Globus pallidus (tissue), 1 donor: ENCODE measurements at regions not wholly inside any gene's neighbourhood (a gene's known extent, or its start where the extent isn't known, plus 50 kb on each side); places are given as distances from the start of the nearest gene placed in this dataset.
"Not testable (repeated sequence)": the region's sequence is repeated elsewhere in the genome, so short reads cannot be mapped to it uniquely, and the experiment has no call there.

Experiments used
- DNase-seq: peaks from one replicate; pipeline ENCODE4 v3.0.0-alpha.2; 2015; ENCODE audit warnings: low spot score

DNA sequence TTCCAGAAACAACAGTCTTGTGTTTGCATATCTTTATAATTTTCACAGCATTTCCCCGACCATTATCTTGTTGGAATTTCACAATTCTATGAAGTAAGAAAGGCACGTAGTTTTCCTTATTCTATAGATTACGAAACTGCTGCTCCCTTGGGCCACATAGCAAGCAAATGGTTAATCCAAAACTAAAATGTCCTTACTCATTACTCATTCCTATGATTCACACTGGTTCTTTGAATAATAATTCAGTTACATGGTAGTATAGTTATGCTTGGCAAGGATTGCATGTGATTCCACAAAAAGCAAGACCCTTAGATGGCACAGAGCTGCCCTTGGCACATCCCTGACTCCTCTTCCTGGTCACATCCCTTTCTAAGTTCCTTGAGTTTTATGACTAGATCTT, 51.2 kb downstream of the OR13H1 start:
- DNase-seq: no peak

DNA sequence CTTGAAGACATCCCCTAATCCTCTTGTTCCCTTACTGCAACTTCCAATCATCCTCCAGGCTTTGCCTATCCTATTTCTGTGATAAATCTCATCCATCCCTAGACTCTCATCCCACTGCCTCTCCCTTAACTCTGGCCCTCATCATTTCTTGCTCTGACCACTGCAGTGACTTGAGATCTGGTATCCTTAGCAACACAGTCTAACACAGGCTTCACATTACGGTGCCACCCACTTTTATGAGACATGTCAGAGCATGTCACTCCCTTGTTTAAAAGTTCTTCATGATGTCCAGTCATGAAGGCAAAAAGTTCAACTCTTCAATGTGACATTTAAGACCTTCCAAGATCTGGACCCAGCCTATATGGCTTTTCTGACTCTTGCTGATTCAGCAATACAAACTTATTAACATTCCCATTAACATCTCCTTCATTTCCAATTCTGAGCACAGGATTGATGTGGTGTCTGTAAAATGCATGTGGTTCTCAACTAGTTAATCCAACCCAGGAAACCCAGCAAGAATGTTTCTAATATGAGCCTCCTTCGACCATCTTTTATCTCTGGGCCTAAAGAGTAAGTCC, 64.0 kb downstream of the OR13H1 start:
- DNase-seq: no peak

DNA sequence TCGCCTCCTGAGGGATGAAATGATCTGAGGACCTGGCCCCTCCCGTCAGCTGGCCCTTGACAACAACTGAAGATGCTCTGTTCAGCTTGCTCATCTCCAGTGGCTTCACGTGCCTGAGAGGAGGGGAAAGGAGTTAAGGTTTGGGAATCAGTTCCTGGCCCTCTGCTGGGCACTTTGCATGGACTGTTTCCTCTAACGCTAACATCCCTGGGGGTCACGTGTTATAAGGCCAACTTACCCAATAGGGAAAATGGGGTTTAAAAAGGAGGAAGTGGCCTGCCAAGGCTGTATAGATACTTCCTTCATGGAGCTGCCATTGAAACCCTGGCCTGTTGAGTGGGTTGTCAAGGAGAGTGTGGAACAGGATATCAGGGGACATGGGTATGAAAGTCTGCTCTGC, 65.6 kb downstream of the OR13H1 start:
- no peak for DNase-seq

DNA sequence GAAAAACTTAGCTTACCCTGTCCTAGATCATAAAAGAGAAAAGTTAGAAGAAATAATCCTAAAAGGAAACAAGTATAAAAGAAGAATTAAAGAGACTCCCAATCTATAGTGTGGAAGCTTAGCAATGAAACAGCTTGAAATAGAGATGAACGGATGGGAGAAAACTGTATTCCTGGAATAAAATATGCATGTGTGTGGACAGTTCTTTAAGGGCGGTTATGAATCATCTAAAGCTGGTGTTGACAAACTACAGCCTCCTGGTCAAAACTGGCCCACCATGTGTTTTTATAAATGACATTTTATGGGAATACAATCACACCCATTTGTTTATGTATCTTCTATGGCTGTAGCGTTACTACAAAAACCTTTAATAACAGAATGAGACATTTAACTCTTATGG, 69.4 kb downstream of the OR13H1 start:
- DNase-seq: no peak

DNA sequence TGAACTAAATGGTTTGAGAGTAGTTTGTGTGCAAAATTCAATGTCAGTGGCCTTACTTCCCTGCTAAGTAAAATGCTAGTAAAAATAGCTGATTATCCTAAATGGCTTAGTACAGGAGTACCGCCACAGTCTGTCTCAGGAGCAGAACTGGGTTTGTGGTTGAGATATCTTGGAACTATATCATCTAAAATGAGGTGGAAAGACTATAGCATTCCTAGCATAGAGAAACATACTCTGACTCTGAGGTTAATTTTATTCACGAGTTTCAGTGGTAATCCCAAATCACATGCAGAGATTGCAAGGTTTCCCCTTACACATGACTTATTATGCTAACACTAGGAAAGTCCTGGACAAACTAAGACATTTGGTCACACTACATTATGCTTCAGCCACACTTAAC, 70.4 kb downstream of the OR13H1 start:
- DNase-seq: no peak

DNA sequence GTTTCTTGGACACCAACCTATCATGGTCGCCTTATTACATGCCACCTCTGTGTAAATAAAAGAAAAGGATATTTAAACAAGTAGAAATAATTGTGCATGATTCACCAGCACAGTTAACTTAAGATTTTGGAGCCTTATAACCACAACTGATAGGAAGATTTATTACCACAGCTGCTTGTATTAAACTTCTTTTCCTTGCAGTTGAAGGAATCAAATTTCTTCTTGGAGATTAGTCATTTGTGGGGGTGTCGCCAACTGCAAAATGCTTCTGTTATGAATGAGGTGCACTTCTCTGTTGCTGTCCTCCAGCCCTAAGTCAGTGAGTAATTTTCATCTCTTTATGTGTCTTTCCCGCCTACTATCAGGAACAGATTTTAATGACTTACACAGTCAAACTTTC, 73.3 kb downstream of the OR13H1 start:
- DNase-seq: no peak

DNA sequence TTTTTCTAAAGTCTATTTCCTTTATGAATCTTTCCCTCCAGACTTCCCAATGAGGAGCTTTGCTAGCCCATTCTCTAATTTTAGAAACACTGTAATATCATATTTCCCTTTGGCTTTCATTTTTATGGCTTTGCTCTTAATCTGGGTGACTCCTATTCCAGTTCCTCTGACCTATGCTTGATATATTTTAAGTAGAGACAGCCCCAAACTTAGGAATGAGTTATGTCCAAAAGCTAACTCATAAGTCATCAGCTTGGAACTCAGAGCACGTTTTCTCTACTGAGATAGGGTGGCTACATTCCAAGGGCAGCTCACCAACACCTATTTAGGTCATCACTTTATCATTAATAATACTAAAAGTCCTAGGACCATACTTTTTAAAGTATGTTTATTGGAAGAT, 77.8 kb downstream of the OR13H1 start:
- DNase-seq: no peak

DNA sequence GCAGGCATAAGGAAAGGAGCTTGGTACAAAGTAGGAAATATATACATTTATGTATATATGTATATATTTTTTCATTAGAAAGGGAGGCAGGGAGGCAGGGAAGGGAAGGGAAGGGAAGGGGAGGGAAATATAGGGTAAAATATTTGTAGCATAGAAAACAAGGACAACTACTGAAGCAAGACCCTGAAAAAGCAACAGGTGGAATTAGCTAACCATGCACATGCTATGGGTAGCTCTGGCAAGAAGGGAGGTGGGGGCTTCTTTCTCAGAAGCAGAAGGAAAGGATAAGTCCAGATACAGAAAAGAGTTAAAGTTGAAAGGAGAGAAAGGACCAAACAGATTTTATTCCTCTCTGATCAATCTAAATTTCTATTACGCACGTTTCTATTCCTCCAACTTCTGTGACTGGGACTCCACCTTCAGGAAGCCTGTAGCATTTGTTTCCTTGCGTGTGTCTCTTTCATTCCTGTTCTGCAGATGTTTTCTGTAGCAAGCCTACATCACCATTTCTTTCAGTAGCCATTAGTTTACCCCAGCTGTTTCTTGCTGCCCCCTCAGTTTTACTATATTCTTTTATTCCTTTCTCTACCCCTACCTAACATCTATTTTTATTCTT, 82.9 kb downstream of the OR13H1 start:
- no peak for DNase-seq

DNA sequence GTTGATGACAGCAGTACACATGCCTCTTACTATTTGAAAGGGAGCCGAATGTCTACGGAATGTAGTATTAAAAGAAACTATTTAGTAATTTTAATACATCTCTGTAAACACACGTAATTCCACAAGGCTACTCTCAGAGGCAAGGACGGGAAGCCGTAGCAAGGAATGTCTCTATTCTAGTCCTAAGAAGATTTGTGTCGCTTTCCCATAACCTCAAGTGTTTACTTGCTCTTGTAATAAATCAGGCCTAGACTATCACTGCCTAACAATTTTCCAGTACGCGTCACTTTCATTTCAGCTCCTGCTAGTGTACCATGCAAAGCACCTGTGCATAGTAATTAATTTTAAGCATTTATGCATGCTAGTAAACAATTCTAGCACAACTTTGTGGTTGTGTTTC, 86.7 kb downstream of the OR13H1 start:
- no peak for DNase-seq

DNA sequence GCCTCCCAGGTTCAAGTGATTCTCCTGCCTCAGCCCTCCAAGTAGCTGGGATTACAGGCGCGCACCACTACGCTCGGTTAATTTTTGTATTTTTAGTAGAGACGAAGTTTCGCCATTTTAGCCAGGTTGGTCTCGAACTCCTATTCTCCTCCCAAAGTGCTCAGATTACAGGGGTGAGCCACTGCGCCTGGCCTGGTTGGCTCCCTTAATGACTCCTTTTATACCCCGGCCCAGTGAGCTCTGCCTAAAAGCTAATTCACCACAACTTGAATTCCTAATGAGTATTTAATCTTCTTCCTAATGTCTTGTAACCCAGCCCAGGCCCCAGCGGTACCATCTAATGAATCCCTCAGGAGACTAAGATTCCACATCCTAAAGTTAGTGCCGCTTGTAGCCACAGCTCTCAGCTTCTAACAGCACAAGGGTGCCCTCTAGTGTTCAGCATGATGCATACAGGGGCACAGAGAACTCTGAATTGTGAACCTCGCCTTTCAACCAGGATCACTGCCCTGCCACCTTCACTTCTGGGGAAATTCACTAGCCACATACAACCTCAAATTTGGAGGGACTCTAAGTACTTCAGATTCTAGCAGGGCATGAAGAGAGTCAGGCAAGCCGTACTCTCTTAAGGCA, 89.5 kb downstream of the OR13H1 start:
- DNase-seq: peak; percentile 27

DNA sequence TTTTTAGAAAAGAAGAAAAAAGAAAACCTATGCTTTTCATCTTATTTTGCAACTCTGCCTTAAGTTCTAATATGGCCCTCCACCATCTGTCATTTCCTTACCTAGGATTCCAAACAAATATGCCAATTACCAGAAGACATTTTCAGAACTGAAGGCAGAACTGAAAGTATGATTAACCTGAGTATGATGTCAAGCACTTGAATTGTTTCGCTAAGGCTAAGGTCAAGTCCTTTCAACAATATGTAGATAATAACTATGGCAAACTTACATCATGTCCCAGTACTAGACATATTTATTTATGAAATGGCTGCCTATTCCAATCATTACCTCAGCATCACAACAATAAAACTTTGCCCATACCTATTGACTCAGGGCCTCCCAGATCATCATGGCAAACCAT, 91.0 kb downstream of the OR13H1 start:
- no peak for DNase-seq

DNA sequence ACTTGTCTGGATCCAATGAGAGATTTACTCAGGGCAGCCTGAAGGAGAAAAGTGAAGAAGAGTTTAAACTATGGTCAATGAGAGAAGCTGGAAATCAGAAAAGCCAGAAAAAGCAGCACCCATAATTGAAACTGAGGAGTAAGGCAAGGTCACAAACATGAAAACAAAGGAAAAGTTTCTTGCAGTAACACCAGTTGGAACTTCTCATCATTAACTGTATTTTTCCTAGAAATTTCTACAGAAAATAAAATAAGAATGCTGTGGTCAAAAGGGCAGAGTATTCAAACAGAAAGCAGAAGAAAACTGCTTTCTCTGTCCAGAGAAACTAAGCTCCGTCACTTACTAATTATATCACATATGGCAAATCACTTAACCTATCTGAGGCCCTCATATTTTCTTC, 102.2 kb downstream of the OR13H1 start:
- DNase-seq: no peak

DNA sequence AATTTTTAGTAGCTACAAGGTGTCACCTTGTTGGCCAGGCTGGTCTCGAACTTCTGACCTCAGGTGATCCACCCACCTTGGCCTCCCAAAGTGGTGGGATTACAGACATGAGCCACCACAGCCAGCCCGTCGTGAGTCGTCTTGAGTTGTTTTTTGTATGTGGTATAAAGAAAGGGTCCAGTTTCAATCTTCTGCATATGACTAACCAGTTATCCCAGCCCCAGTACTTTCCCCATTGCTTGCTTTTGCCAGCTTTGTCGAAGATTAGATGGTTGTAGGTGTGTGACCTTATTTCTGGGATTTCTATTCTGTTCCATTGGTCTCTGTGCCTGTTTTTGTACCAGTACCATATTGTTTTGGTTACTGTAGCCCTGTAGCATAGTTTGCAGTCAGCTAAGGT, 105.9 kb downstream of the OR13H1 start:
- no peak for DNase-seq

DNA sequence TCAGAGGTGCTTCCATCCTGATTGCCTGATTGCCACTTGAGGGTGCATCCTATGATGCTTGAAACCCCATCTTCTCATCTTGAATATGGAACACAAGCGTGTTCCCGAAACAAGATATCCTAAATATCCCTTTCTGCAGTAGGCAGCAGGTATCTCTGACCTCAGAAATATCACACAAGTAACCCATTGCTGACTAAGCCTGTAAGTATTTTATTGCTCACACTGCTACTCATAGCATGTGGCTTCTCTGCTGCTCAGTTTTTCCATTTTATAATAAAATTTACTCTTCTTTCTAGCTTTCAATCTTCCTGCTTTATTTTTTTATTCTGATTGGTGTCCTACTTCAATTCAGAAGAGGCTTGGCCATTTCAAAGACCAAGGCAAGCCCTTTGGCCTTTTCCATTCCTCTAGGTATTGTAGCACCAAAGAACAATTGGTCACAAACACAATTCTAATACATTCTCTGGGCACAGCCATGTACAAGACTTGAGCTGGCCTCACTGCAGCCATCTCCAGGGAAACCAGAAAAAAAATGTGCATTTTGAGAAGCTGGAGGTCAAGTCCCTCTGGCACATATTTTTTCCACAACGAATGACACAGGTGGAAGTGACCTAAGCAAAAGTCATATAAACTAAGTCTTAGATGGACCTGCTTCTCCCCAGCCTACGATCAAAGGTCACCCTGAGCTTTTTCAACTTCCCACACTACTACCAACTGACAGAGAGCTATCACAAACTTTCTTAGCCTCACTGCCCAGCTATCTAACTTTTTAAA, 107.0 kb downstream of the OR13H1 start:
- no peak for DNase-seq

DNA sequence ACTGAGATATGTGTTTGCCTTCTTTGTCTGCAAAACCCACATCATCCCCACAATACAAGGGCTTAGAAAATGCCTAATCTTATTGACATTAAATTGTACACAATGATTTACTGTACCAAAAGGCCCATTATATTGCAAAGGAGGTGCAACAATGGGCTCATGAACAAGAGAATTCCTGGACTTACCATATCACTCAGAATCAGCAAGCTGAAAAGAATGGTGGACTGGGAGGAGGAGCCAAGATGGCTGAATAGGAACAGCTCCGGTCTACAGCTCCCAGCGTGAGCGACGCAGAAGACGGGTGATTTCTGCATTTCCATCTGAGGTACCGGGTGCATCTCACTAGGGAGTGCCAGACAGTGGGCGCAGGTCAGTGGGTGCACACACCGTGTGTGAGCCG, 119.9 kb downstream of the OR13H1 start:
- not testable (repeated sequence) for DNase-seq

DNA sequence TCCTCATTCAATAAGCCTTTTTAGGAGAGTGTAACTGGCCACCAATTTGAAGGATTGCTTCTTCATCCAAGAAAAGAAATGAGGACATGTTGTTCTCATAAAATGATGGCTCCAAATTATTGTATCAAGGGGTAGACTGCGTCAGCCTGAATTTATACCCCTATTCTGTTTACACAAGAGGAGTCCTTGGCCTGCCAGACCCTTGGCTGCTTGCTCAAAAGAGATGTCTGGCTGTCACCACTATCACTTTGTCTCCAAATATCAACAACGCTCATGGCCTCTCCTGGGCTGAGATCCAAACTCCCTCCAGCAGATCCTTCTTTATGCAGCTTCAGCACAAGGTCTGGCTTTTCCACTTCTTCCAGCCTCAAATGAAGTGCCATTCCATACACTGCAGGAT, 127.9 kb downstream of the OR13H1 start:
- no peak for DNase-seq

DNA sequence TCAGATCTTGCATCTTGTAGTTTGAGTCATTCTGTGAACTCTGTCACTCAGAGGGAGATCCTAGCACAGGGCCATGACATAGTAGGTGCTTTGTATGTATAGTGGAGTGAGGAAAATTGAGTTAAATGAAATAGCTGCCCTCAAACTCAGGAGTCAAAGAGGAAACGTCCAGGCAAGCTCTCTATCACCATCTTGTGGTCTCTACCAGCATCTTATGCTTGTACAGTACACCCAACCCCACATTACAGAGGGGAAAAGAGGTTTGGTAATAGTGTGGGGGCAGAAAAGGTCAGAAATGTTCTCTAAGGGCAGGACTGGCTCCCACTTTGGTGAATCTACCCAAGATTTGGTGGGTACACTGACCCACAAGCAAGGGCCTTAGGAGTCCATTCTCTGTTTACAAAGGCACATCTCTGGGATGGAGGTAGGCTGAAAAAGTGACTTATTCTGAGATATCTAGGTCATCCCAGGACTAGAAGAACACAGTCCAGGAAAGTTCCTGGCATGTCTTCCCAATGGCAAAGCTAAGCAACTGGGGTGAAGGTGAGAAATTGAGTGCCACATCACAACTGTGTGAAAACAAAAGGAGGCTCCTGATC, 131.8 kb downstream of the OR13H1 start:
- DNase-seq: no peak

DNA sequence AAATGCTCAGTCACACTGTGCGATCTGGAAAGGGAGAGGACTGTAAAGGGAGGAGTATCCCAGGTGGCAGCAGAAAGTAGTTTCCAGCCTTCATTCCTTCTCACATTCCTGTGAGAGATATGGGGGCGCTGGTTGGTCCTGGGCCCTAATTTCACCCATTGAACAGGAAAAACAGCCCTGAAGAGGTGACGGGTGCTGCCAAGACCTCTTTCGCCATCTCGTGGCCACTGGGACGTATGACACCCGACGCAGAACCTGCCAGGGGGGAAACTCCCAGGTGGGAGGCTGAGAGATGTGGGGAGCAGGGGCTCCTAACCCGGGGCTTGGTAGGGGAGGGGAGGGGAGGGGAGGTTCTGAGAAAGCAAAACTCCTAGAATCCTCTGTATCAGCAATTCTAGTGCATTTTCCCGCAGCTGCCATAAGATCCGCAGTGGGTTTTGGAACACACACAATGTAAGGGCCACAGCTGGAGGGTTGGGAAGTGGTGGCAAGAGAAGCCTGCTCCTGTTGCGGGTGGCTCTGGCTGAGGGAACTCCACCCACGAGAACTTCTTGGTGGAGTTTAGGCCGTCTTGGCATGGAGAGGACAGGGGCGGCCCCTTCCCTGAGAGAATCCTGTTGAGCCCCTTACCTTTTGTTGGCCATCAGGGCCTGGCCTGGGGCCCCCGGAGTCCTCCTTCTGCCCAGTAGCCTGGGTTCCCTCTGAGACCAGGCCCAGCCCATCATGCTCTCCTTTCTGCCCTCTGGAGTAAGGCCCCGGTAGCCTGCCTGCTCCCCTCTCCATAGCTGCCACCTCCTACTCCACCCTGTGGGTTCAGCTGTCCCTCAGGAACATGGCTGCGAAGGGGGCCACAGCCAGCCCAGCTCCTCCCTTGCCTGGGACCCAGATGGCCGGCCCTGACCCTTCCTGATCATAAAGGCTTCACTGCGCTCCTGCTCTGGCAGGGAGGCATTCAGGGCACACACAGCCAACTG, 134.1 kb downstream of the OR13H1 start:
- peak; percentile 4 for DNase-seq

DNA sequence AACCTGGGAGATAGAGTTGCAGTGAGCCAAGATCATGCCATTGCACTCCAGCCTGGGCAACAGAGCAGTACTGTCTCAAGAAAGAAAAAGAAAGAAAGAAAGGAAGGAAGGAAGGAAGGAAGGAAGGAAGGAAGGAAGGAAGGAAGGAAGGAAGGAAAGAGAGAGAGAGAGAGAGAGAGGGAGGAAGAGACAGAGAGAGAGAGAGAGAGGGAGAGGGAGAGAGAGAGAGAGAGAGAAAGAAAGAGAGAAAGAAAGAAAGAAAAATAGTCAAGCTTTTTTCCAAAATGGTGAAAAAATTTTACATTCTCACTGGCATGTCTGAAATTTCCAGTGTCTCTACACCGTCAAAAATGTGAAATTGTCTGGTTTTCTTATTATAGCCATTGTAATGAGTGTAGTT, 138.9 kb downstream of the OR13H1 start:
- not testable (repeated sequence) for DNase-seq

DNA sequence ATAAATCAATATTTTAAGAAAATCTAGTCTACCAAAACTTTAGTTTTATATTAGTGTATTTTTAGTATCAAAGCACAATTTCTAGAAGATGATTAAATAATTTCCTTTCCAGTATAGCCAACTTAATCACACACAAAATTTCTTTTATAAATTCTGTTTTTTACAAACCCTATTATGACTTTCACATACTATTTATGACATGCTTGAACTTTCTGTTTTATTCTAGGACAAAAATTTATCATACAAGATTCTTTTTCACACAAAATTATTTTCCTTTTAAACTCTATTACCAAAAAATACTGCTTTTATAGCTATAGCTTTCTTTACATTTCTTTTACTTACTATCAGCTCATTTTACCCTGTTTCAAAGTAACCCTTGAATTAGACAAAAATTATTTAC, 149.5 kb downstream of the OR13H1 start:
- no peak for DNase-seq

DNA sequence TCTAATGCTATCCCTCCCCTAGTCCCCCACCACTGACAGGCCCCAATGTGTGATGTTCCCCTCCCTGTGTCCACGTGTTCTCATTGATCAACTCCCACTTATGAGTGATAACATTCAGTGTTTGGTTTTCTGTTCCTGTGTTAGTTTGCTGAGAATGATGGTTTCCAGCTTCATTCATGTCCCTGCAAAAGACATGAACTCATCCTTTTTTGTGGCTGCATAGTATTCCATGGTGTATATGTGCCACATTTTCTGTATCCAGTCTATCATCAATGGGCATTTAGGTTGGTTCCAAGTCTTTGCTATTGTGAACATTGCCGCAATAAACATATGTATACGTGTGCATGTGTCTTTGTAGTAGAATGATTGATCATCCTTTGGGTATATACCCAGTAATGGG, 153.1 kb downstream of the OR13H1 start:
- DNase-seq: not testable (repeated sequence)

DNA sequence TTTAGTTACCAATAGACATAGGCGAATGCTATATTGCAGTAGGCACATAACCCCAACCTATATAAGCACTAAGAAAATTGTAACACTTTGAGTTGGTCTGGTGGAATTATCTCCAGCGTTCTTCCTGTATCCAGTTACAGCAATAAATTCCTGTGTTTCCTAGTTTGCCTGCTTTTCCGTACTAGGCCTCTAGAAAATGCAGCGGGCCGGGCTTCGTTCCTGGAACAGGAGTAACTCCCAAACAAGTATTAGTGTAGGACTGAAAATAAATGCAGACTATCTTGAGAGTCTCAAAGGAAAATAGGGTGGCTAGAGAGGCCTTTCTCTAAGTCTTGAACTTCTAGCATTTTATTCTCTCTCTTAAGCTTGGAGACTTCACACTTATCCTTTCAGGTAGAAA, 159.8 kb downstream of the OR13H1 start:
- no peak for DNase-seq
